Parathyroid adenoma (tissue), 2 donors: ENCODE measurements at regions not wholly inside any gene's neighbourhood (a gene's known extent, or its start where the extent isn't known, plus 50 kb on each side); places are given as distances from the start of the nearest gene placed in this dataset.

Experiments used
- H2AFZ ChIP-seq: fragments of 300-600 bp; sonication (generic); one replicate; pipeline ENCODE4 v1.7.0; 2017; ENCODE audit warnings: antibody characterized with exemption, mild to moderate bottlenecking
- H3K27ac ChIP-seq: fragments of 300-600 bp; sonication (generic); one replicate; pipeline ENCODE4 v1.7.0; 2017
- H3K27me3 ChIP-seq: fragments of 300-600 bp; sonication (generic); one replicate; pipeline ENCODE4 v1.7.0; 2017; ENCODE audit warnings: low read length; ENCODE audit not compliant: control insufficient read depth, insufficient read depth
- H3K36me3 ChIP-seq: fragments of 300-600 bp; sonication (generic); one replicate; pipeline ENCODE4 v1.7.0; 2017; ENCODE audit warnings: low read length; ENCODE audit not compliant: control insufficient read depth, insufficient read depth
- H3K4me1 ChIP-seq: fragments of 300-600 bp; sonication (generic); one replicate; pipeline ENCODE4 v1.7.0; 2017; ENCODE audit warnings: control low read depth
- H3K4me2 ChIP-seq: fragments of 300-600 bp; sonication (generic); one replicate; pipeline ENCODE4 v1.7.0; 2017; ENCODE audit warnings: low read length
- H3K4me3 ChIP-seq: fragments of 300-600 bp; sonication (generic); one replicate; pipeline ENCODE4 v1.7.0; 2017; ENCODE audit warnings: low read depth, low read length
- H3K79me2 ChIP-seq: fragments of 300-600 bp; sonication (generic); one replicate; pipeline ENCODE4 v1.7.0; 2017; ENCODE audit warnings: control low read depth
- H3K9ac ChIP-seq: fragments of 300-600 bp; sonication (generic); one replicate; pipeline ENCODE4 v1.7.0; 2017; ENCODE audit warnings: mild to moderate bottlenecking
- H3K9me3 ChIP-seq: fragments of 300-600 bp; sonication (generic); one replicate; pipeline ENCODE4 v1.7.0; 2017; ENCODE audit warnings: low read length; ENCODE audit not compliant: control insufficient read depth
- CTCF ChIP-seq: fragments of 300-600 bp; sonication (generic); IDR thresholded peaks from one replicate; pipeline ENCODE4 v1.7.0; 2017; ENCODE audit warnings: antibody characterized with exemption, mild to moderate bottlenecking
- donor health status: primary hyperparathyroidism.

GRCh38 chr3:24607281-24607680 lies 112.6 kb upstream of the THRB start:
- Histone ChIP-seq H3K4me2 (no peak overlapping the region), H3K36me3 (no peaks in the 10 kb centered on the region), H3K79me2 (no peaks in the 10 kb centered on the region), H3K9ac (no peak overlapping the region), H3K27me3 (no peaks in the 10 kb centered on the region), H3K4me1 (no peaks in the 10 kb centered on the region), H2AFZ (no peak overlapping the region), H3K9me3 (no peaks in the 10 kb centered on the region), H3K27ac (no peak overlapping the region), H3K4me3 (no peak overlapping the region)
- TF ChIP-seq CTCF: no peak

DNA sequence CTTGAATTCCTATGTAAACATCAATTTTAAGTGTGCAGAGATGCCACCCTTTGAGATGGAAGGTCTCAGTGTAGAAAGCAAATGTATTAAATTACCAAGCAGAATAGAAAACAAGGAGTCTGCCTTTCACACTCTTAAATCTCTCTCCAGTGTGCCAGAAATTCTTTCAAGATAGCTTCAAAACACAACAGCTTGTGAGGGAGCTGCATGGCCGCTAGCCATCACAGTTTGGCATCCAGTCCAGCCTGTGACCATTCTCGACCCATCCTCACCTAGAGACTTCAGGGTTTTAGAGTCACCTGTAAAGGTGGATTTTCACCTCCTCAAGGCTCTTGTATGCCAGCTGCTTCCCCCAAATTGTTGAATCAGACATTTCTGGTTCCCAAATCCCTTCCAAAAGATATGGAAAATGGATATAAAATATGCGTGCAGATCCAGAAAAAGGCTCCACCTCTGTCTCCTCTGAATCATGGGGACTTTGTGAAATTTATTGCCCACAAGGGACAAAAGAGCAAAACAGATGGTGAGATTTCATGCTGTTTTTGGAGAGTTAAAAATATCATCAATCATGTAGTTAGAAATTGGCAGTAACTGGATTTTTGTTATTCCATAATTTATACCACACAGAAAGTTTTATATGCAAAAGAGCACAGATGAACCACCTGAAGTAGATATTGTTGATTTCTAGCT lies 114.2 kb upstream of the THRB start:
- H3K27me3 ChIP-seq: no peaks in the 10 kb centered on the region
- no peak overlapping the region for H3K9ac ChIP-seq
- no peak overlapping the region for H2AFZ ChIP-seq
- H3K4me2 ChIP-seq: no peak overlapping the region
- H3K27ac ChIP-seq: no peak overlapping the region
- no peaks in the 10 kb centered on the region for H3K79me2 ChIP-seq
- H3K9me3 ChIP-seq: no peaks in the 10 kb centered on the region
- no peaks in the 10 kb centered on the region for H3K4me1 ChIP-seq
- no peak for TF ChIP-seq CTCF
- no peak overlapping the region for H3K4me3 ChIP-seq
- H3K36me3 ChIP-seq: no peaks in the 10 kb centered on the region

DNA sequence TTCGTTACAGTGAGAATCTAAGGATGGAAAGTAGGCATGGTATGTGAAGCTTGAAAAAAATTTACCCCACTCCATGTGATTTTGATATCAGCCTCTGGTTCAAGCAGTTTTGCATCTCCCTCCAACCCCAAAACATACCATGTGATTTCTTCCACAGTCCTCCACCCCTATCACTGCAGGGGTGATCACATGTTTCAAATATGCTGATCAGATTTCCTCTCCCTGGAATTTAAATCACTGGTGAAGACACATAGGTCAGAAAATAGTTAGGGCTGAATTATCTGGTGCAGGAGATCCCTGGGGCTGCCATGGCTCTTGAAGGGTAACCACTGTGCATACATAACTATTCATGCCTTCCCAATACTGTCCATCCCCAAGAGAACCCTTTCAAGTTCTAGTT lies 119.7 kb upstream of the THRB start:
- H3K79me2 ChIP-seq: no peaks in the 10 kb centered on the region
- no peak overlapping the region for H3K9ac ChIP-seq
- H3K27me3 ChIP-seq: no peaks in the 10 kb centered on the region
- H3K4me3 ChIP-seq: no peak overlapping the region
- no peaks in the 10 kb centered on the region for H3K4me1 ChIP-seq
- no peak overlapping the region for H3K4me2 ChIP-seq
- no peak for TF ChIP-seq CTCF
- H3K27ac ChIP-seq: no peak overlapping the region
- H2AFZ ChIP-seq: no peak overlapping the region
- H3K9me3 ChIP-seq: no peaks in the 10 kb centered on the region
- H3K36me3 ChIP-seq: no peaks in the 10 kb centered on the region

DNA sequence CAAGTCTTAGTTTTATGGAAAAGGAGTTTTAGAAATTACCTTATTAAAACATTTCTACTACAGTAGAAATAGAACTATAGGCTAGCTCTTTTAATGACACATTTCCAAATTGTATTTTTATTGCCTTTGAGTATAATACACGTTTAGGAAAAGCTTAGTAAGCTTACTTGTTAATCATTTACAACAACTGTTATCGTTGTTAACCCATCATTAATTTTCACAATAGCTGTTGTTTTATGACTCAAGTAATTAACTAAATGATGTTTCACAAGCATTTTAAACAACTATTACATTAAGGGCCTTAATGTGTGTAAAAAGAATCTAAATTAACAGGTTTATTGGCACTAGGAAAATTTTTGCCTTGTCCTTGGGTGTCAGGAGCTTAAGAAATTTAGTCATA lies 120.5 kb upstream of the THRB start:
- Histone ChIP-seq H3K4me3 (no peak overlapping the region), H3K27ac (no peak overlapping the region), H3K79me2 (no peaks in the 10 kb centered on the region)

More for the DNA sequence above, 120.5 kb upstream of the THRB start:
- H3K9me3 ChIP-seq: no peaks in the 10 kb centered on the region
- no peaks in the 10 kb centered on the region for H3K4me1 ChIP-seq
- H3K4me2 ChIP-seq: no peak overlapping the region
- no peaks in the 10 kb centered on the region for H3K36me3 ChIP-seq
- TF ChIP-seq CTCF: no peak
- no peak overlapping the region for H3K9ac ChIP-seq
- no peaks in the 10 kb centered on the region for H3K27me3 ChIP-seq
- H2AFZ ChIP-seq: no peak overlapping the region
